Right lobe of liver (tissue), 6 donors: ENCODE measurements at regions not wholly inside any gene's neighbourhood (a gene's known extent, or its start where the extent isn't known, plus 50 kb on each side); places are given as distances from the start of the nearest gene placed in this dataset.

Experiments
- ATAC-seq, 4 donors: fragments of 200-7000 bp; cut with Tn5 transposase; one replicate each; pipeline ENCODE4 v1.9.1; 2020; ENCODE audit warnings: mild to moderate bottlenecking in 4 of 4, moderate library complexity in 4 of 4
- DNase-seq, 3 donors: peaks; one replicate each; pipeline ENCODE4 v3.0.0-alpha.2; 2020
- H3K27ac ChIP-seq, 3 donors: fragments of 200-600 bp; one replicate each; pipeline ENCODE4 v1.8.0; 2022
- H3K27me3 ChIP-seq, 2 donors: fragments of 200-600 bp; one replicate each; pipeline ENCODE4 v1.8.0; 2022
- H3K36me3 ChIP-seq, 4 donors: fragments of 200-600 bp; sonication (generic) in 1 of 4; one replicate each; pipeline versions ENCODE4 v1.5.1 to v1.8.0; 2017 to 2022; ENCODE audit warnings: control low read depth in 1 of 4
- H3K4me1 ChIP-seq, 4 donors: fragments of 200-600 bp; sonication (generic) in 1 of 4; one replicate each; pipeline versions ENCODE4 v1.5.1 to v1.8.0; 2017 to 2022; ENCODE audit warnings: control low read depth in 1 of 4
- H3K4me3 ChIP-seq, 3 donors: fragments of 200-600 bp; one replicate each; pipeline ENCODE4 v1.8.0; 2022
- H3K9me3 ChIP-seq, 4 donors: fragments of 200-600 bp; sonication (generic) in 1 of 4; one replicate each; pipeline versions ENCODE4 v1.5.1 to v1.8.0; 2017 to 2022; ENCODE audit warnings: control low read depth in 1 of 4
- CTCF ChIP-seq, 4 donors: fragments of 200-600 bp in 3 of 4; fragments of 450-650 bp in 1 of 4; IDR thresholded peaks; one replicate each; pipeline versions ENCODE4 v1.5.1 to v1.8.0; 2016 to 2022; ENCODE audit warnings: antibody characterized with exemption in 4 of 4, mild to moderate bottlenecking in 2 of 4
- POLR2A ChIP-seq: fragments of 450-650 bp; IDR thresholded peaks from one replicate; pipeline ENCODE4 v1.6.1; 2017; ENCODE audit warnings: antibody characterized with exemption, mild to moderate bottlenecking
- WGBS: methylation state at CpG from one replicate; pipeline ENCODE4 v1.1.6; 2018; ENCODE audit warnings: low coverage, low lambda C conversion rate; ENCODE audit not compliant: insufficient coverage; ENCODE audit errors: missing lambda C conversion rate; 5-methylcytosine and 5-hydroxymethylcytosine counted together
- intact Hi-C, 2 donors: fragments of 100-400 bp; cut with DNase I; formaldehyde crosslinking; loops; one replicate each; pipeline versions ENCODE4 v1.11.2 to v1.14.1; 2022
- donor health status: DM: no; HTN: yes; CAD: no.
- donor health status: DM: no; HTN: no; CAD: no.
- donor health status: DM: no; HTN: no; CAD: no.
- donor health status: DM: no; HTN: yes; CAD: no.
- donor health status: DM: no; HTN: yes; CAD: no.

DNA sequence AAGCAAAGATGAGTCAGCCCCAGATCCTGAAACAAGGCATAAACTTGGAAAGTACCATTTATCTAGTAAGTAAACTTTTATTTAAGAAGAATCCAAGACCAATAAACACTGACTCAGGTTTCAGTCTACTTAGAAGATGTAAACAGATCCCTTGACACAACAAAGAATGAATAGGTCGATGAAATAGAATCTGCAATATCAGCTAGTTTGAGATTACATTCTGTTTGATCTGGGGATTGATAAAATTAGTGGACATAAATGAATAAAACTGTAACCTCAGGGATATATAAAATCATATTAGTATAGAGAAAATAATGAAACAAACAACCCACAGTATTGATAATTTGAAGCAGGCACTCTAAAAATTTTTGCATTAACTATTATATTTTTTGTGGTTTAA, 708.9 kb downstream of the FAM181B start:
- no peaks in the 10 kb centered on the region for H3K27me3 ChIP-seq
- H3K27ac ChIP-seq: no peak overlapping the region
- 83% methylated on average over 1 of the region's 1 CpG for WGBS
- H3K36me3 ChIP-seq: no peaks in the 10 kb centered on the region
- no peak for ATAC-seq
- no peak overlapping the region for H3K4me3 ChIP-seq
- no peak for DNase-seq
- no peak for TF ChIP-seq CTCF (IDR thresholded peaks at IDR 0.05)
- no peak for TF ChIP-seq POLR2A
- intact Hi-C loops: no loop called here
- H3K9me3 ChIP-seq: no peaks in the 10 kb centered on the region
- no peaks in the 10 kb centered on the region for H3K4me1 ChIP-seq

DNA sequence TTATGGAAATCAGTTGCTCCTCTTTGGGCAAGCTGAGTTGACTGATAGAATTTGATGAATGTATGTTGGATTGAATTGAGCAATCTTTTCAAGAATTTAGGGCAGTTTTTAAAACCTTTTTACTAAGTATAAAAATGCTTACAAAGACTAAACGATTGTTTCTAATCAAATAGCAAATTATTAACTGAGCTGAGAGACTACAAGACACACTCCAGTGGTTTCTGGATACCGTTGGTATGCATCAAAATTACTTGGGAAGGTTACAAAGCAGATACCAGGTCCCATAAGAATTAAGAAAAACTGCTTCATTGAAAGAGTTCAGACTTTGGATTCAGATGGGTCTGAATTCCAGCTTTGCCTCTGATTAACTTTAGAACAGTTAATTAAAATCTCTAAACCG, 721.4 kb downstream of the FAM181B start:
- no peak for ATAC-seq

DNA sequence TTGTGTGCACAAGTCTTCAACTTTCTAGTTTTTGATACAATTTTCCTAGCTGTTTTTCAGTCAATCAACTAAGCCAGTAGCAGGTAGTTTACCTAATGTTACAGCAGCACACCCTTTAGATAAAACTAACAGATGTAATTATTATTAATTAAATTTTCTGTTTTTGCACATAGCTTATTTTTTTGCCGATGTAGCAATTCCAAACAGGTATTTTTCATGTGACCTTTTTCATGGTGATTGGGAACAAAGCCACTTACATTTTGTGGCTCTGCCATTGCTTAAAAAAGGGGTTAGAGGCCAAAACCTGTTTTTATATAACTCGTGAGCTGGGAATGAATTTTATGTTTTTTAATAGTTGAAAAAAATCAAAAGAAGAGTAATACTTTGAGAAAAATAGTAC, 724.5 kb downstream of the FAM181B start:
- Histone ChIP-seq H3K4me3 (no peak overlapping the region), H3K9me3 (no peaks in the 10 kb centered on the region), H3K27me3 (no peaks in the 10 kb centered on the region), H3K4me1 (no peaks in the 10 kb centered on the region), H3K36me3 (no peaks in the 10 kb centered on the region), H3K27ac (no peak overlapping the region)
- WGBS: 41% methylated on average over 2 of the region's 2 CpGs
- intact Hi-C loops: no loop called here
- TF ChIP-seq CTCF (IDR thresholded peaks at IDR 0.05): no peak
- TF ChIP-seq POLR2A: no peak
- no peak for DNase-seq
- no peak for ATAC-seq

More for the DNA sequence above, 721.4 kb downstream of the FAM181B start:
- no peak for DNase-seq
- H3K27me3 ChIP-seq: no peaks in the 10 kb centered on the region
- WGBS: 38% methylated on average over 3 of the region's 3 CpGs
- H3K4me1 ChIP-seq: no peaks in the 10 kb centered on the region
- no peak overlapping the region for H3K4me3 ChIP-seq
- H3K9me3 ChIP-seq: no peaks in the 10 kb centered on the region
- no peaks in the 10 kb centered on the region for H3K36me3 ChIP-seq
- TF ChIP-seq POLR2A: no peak
- no peak for TF ChIP-seq CTCF (IDR thresholded peaks at IDR 0.05)
- no peak overlapping the region for H3K27ac ChIP-seq
- intact Hi-C loops: no loop called here

DNA sequence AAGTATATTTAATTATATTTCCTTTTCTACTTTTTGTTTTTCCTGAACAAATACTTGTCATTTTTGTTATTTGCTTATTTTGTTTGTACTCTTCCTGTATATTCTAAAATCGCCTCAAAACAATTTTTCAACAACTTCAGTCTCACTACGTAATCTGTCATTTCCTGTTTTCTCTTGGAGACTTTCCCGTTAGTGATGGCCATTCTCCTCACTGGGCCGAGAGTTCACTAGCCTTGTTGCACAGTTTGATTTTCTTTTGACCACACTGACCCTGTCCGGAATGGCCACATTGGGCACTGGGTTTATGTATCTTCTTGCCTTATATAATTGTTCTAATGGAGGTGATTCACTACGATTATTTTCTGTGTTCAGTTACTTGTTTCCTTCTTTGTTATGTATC, 726.1 kb downstream of the FAM181B start:
- ATAC-seq: peak; percentile 35 to 77 (median 56)
- TF ChIP-seq CTCF (IDR thresholded peaks at IDR 0.05): no peak
- TF ChIP-seq POLR2A: no peak

More for the DNA sequence above, 726.1 kb downstream of the FAM181B start:
- H3K4me1 ChIP-seq: no peaks in the 10 kb centered on the region
- WGBS: 46% methylated on average over 6 of the region's 6 CpGs
- no peak overlapping the region for H3K4me3 ChIP-seq
- H3K27me3 ChIP-seq: no peaks in the 10 kb centered on the region
- intact Hi-C loops: no loop called here
- DNase-seq: no peak
- H3K27ac ChIP-seq: no peak overlapping the region
- H3K36me3 ChIP-seq: no peaks in the 10 kb centered on the region
- H3K9me3 ChIP-seq: no peaks in the 10 kb centered on the region
